GM12801 (cell line): ENCODE measurements at regions not wholly inside any gene's neighbourhood (a gene's known extent, or its start where the extent isn't known, plus 50 kb on each side); places are given as distances from the start of the nearest gene placed in this dataset.

Experiments used
- CTCF ChIP-seq: IDR thresholded peaks from one replicate; pipeline ENCODE4 v1.5.1; 2011; ENCODE audit warnings: control low read depth; ENCODE audit not compliant: insufficient read length; ENCODE audit errors: extremely low read depth

- TF ChIP-seq CTCF, result no peak
Observed at GRCh38 chr13:30045916-30046704, 195.7 kb upstream of the UBL3 start.

DNA sequence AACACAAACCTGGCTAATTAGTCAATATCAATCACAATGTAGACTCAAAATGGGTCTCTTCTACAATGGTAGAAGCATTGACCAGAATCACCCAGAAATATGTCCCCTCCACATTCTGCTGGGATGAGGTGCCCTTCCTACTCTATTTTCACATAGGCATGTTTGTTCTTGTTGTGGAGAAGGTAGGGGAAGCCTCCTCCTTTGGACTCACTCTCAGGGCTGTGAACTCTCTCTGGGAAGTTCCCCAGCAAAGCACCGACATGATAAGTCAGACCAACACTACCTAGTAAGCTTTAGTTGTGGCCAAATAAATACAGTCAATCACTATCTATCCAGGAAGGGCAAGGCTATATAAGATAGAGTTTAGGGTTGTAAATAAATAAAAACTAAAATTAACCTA, 194.5 kb upstream of the UBL3 start:
- no peak for TF ChIP-seq CTCF

- no peak for TF ChIP-seq CTCF
Observed at GRCh38 chr13:30043631-30043925, 193.2 kb upstream of the UBL3 start.

DNA sequence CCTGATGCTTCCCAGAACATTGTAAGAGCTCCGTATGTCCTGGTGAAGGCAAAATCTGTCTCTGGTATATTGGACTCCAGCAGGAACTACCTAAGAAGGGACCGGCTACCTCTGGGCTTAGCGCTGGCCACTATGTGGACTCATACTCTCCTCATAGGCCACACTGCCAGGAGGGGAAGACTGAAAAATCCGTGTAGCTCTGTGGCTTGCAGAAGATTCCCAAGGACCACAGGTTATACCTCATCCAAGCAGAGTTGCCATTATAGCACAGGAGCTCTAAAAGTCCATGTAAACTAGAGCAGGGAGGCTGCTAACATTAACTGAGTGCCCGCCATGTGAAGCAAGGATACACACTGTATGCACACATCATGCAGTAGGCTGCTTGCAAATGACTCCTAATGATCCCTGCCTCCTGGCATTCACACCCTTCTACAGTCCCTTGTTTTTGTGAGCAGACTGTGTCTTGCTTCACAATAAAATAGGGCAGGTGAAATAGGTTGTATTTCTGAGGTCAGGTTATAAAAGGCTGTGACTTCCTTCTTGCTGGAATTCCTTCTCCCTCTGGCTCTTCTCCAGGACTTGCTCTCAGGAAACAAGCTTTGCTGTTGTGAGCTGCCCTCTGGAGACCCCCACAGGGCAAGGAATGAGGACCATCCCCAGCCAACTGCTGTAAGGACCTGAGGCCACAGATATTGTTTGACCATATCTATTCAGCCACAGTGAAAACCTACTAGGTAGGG, 192.6 kb upstream of the UBL3 start:
- no peak for TF ChIP-seq CTCF

DNA sequence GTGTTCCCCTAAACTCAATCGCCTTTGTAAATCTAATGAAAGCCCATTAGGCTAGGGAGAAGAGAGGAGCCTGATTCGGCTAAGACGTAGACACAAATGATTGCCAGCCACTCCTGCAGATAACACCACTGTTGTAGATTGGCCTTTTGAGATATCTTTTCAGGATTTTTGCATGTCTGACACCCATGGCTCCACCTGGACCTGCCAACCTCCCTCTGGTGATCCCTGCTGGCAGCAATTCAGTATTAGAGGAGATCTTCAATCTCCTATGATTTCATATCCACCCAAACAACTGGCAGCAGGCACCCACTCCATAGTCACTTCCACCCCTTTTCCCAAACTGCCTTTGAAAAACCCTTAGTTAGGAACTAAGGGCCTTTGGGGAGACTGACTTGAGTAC, 191.9 kb upstream of the UBL3 start:
- no peak for TF ChIP-seq CTCF

GRCh38 chr13:30039511-30039911, 189.1 kb upstream of the UBL3 start:
- no peak for TF ChIP-seq CTCF

DNA sequence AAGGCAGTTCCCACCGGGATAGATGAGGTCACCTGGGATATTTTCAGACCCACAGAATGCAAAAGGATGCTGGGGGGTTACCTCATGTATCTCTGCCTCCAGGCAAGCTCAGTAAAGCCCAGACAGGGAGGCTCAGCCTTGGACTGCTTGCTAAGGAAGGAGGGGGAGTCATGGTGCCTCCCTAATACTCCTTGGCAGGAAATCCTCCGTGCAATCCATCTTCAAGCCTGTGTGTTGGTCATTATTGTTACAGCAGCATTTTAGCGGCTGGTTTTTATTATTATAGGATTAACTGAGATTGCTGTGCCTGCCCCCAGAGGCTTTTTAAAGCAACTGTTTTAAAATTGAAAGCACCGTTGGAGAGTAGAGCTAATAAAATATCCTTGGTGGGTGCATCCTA, 188.5 kb upstream of the UBL3 start:
- TF ChIP-seq CTCF, result no peak
